TTC549 (cell line): ENCODE measurements at regions not wholly inside any gene's neighbourhood (a gene's known extent, or its start where the extent isn't known, plus 50 kb on each side); places are given as distances from the start of the nearest gene placed in this dataset.
A peak's percentile ranks its signal among the peaks of the same experiment; 100 is the strongest.

Source experiments
- FAIRE-seq: peaks from 2 replicates; lab custom pipeline; 2012; peaks lifted over from hg19 to GRCh38; lab: Jason Lieb, UNC

- peak; percentile 80 for FAIRE-seq
Observed at GRCh38 chr7:26090927-26091519, 61.0 kb upstream of the NFE2L3 start.

- FAIRE-seq: no peak
Observed at GRCh38 chr7:26091933-26092332, 60.1 kb upstream of the NFE2L3 start.

- no peak for FAIRE-seq
Observed at GRCh38 chr7:26093023-26093422, 59.0 kb upstream of the NFE2L3 start.

- FAIRE-seq: no peak
Observed at GRCh38 chr7:26096136-26096535, 55.9 kb upstream of the NFE2L3 start.

GRCh38 chr7:26097837-26098668, 53.9 kb upstream of the NFE2L3 start:
- FAIRE-seq: no peak

GRCh38 chr7:26099236-26099635, 52.8 kb upstream of the NFE2L3 start:
- no peak for FAIRE-seq

- FAIRE-seq: no peak
Observed at GRCh38 chr7:26100406-26101339, 51.3 kb upstream of the NFE2L3 start.

- no peak for FAIRE-seq
Observed at GRCh38 chr7:26101361-26102151, 50.4 kb upstream of the NFE2L3 start.

GRCh38 chr7:26102176-26102575, 49.8 kb upstream of the NFE2L3 start:
- FAIRE-seq: no peak
